Chondrocyte (in vitro differentiated cells): ENCODE measurements at regions not wholly inside any gene's neighbourhood (a gene's known extent, or its start where the extent isn't known, plus 50 kb on each side); places are given as distances from the start of the nearest gene placed in this dataset.

Experiments used
- DNase-seq: peaks from one replicate; pipeline ENCODE4 v3.0.0; 2021; ENCODE audit warnings: mixed read lengths, low spot score
- H3K27ac Mint-ChIP-seq: one replicate; pipeline ENCODE4 v1.8.0; 2021; ENCODE audit warnings: mild to moderate bottlenecking, moderate library complexity, mixed read lengths; ENCODE audit not compliant: unreplicated experiment
- H3K27me3 Mint-ChIP-seq: 2 replicates; pipeline ENCODE4 v1.8.0; 2021; ENCODE audit warnings: low read depth, mixed read lengths
- H3K36me3 Mint-ChIP-seq: 2 replicates; pipeline ENCODE4 v1.8.0; 2021; ENCODE audit warnings: low read depth, mixed read lengths
- H3K4me1 Mint-ChIP-seq: 2 replicates; pipeline ENCODE4 v1.8.0; 2021; ENCODE audit warnings: low read depth, mild to moderate bottlenecking, mixed read lengths
- H3K4me3 Mint-ChIP-seq: one replicate; pipeline ENCODE4 v1.8.0; 2021; ENCODE audit warnings: mild to moderate bottlenecking, moderate library complexity, mixed read lengths; ENCODE audit not compliant: unreplicated experiment
- H3K9me3 Mint-ChIP-seq: 2 replicates; pipeline ENCODE4 v1.8.0; 2021; ENCODE audit warnings: low read depth, mixed read lengths
- CTCF ChIP-seq: fragments of 200-600 bp; sonication (generic); IDR thresholded peaks from 2 replicates; pipeline ENCODE4 v1.5.0; 2021; ENCODE audit warnings: antibody characterized with exemption, mild to moderate bottlenecking, moderate library complexity

GRCh38 chr4:181350615-181351415, 892.4 kb upstream of the TENM3 start:
- Mint-ChIP-seq H3K36me3 (no peaks in the 10 kb centered on the region), H3K4me3 (no peak overlapping the region), H3K27me3 (peaks cover 3% of the 10 kb centered on the region), H3K9me3 (no peaks in the 10 kb centered on the region), H3K4me1 (peaks cover 3% of the 10 kb centered on the region), H3K27ac (no peak overlapping the region)
- no peak for TF ChIP-seq CTCF
- no peak for DNase-seq

- Mint-ChIP-seq H3K27me3 (no peaks in the 10 kb centered on the region), H3K4me3 (no peak overlapping the region), H3K27ac (peak overlapping the region; percentile 56), H3K9me3 (no peaks in the 10 kb centered on the region), H3K4me1 (peaks cover 10% of the 10 kb centered on the region), H3K36me3 (no peaks in the 10 kb centered on the region)
- DNase-seq, result no peak
- TF ChIP-seq CTCF, result peak; percentile 14
Observed at GRCh38 chr4:181364504-181364903, 878.7 kb upstream of the TENM3 start.

- Mint-ChIP-seq H3K4me1 (peaks cover 10% of the 10 kb centered on the region), H3K36me3 (no peaks in the 10 kb centered on the region), H3K9me3 (no peaks in the 10 kb centered on the region), H3K27me3 (no peaks in the 10 kb centered on the region), H3K27ac (no peak overlapping the region), H3K4me3 (no peak overlapping the region)
- no peak for TF ChIP-seq CTCF
- DNase-seq, result no peak
Observed at GRCh38 chr4:181365671-181366070, 877.5 kb upstream of the TENM3 start.

- no peak for DNase-seq
- no peaks in the 10 kb centered on the region for H3K36me3 Mint-ChIP-seq
- no peak overlapping the region for H3K4me3 Mint-ChIP-seq
- no peak for TF ChIP-seq CTCF
- H3K27ac Mint-ChIP-seq, result no peak overlapping the region
- no peaks in the 10 kb centered on the region for H3K27me3 Mint-ChIP-seq
- H3K9me3 Mint-ChIP-seq, result no peaks in the 10 kb centered on the region
- no peaks in the 10 kb centered on the region for H3K4me1 Mint-ChIP-seq
Observed at GRCh38 chr4:181372014-181372413, 871.2 kb upstream of the TENM3 start.

- no peaks in the 10 kb centered on the region for H3K36me3 Mint-ChIP-seq
- no peak overlapping the region for H3K27ac Mint-ChIP-seq
- no peak for DNase-seq
- peaks cover 2% of the 10 kb centered on the region for H3K9me3 Mint-ChIP-seq
- H3K4me3 Mint-ChIP-seq, result no peak overlapping the region
- H3K4me1 Mint-ChIP-seq, result no peaks in the 10 kb centered on the region
- H3K27me3 Mint-ChIP-seq, result no peaks in the 10 kb centered on the region
- no peak for TF ChIP-seq CTCF
Observed at GRCh38 chr4:181376058-181376457, 867.1 kb upstream of the TENM3 start.
